ENCODE measurements at regions not wholly inside any gene's neighbourhood (a gene's known extent, or its start where the extent isn't known, plus 50 kb on each side); places are given as distances from the start of the nearest gene placed in this dataset.

- TF ChIP-seq JUNB (IDR thresholded peaks at IDR 0.05) (peak; percentile 49; the same call in 1 of the 2 replicates), IKZF2 (IDR thresholded peaks at IDR 0.05) (peak in 1 of 2 experiments; percentile 25; a peak in 1 of 4 replicates), ZBTB33 (IDR thresholded peaks at IDR 0.05) (no peak), PAX5 (IDR thresholded peaks at IDR 0.05; ENCODE audit: borderline replicate concordance, low read depth, low read length) (0 out of 2 replicates have a peak, but pooled peaks have one; percentile 23), ZNF592 (IDR thresholded peaks at IDR 0.05) (no peak), IRF3 (IDR thresholded peaks at IDR 0.05) (no peak), ATF2 (IDR thresholded peaks at IDR 0.05; ENCODE audit: low read length) (peak; percentile 26; the same call in 1 of the 2 replicates), POU2F2 (IDR thresholded peaks at IDR 0.05; ENCODE audit: borderline replicate concordance, low read depth, low read length) (no peak), YY1 (IDR thresholded peaks at IDR 0.05; ENCODE audit: low read depth, low read length) (no peak), RUNX3 (IDR thresholded peaks at IDR 0.05; ENCODE audit: low read length) (peak; percentile 60; the same call in 1 of the 2 replicates), MTA2 (IDR thresholded peaks at IDR 0.05; ENCODE audit: low read depth) (0 out of 2 replicates have a peak, but pooled peaks have one; percentile 12), PKNOX1 (IDR thresholded peaks at IDR 0.05) (peak; percentile 77), BHLHE40 (IDR thresholded peaks at IDR 0.05; ENCODE audit: borderline replicate concordance in 1 of 2, low read depth in 2 of 2, low read length in 1 of 2) (peak; percentile 25 to 35; a peak in 1 of 4 replicates), ZNF217 (IDR thresholded peaks at IDR 0.05) (0 out of 2 replicates have a peak, but pooled peaks have one; percentile 27)
- Histone ChIP-seq H3K9me3 (replicated peaks; ENCODE audit: control insufficient read depth, insufficient read depth, low read length) (no peaks in the 10 kb centered on the region), H3K9ac (ENCODE audit: control insufficient read depth, insufficient read depth, low read length) (no peak overlapping the region), H3K27me3 (replicated peaks in 1 of 2; ENCODE audit: control insufficient read depth in 2 of 2, insufficient read depth in 2 of 2, low read length in 1 of 2) (no peaks in the 10 kb centered on the region), H3K4me2 (ENCODE audit: control insufficient read depth, insufficient read depth) (no peak overlapping the region), H2AFZ (ENCODE audit: control insufficient read depth, low read depth, low read length) (no peak overlapping the region), H3K4me1 (ENCODE audit: control insufficient read depth, insufficient read depth, low read length) (no peaks in the 10 kb centered on the region), H3K36me3 (ENCODE audit: control insufficient read depth in 2 of 2, insufficient read depth in 2 of 2, low read length in 1 of 2) (no peaks in the 10 kb centered on the region), H3K79me2 (ENCODE audit: control insufficient read depth, insufficient read depth, low read length) (no peaks in the 10 kb centered on the region), H4K20me1 (ENCODE audit: control insufficient read depth, insufficient read depth) (no peaks in the 10 kb centered on the region), H3K27ac (ENCODE audit: control insufficient read depth, insufficient read depth) (no peak overlapping the region), H3K4me3 (no peak overlapping the region)
- ChIA-PET RAD21 (ENCODE audit: unreplicated experiment) (no interaction called here), POLR2A (no interaction called here), CTCF (interaction anchor here (1.5 kb wide), 1 partner anchor 17 kb away, joined by 3 read pairs; no protein-coding TSS in a partner anchor), SMC1A (ENCODE audit: uncharacterized antibody, unreplicated experiment) (interaction anchor here (1.3 to 2.5 kb wide), 2 partner anchors 14 to 72 kb away, joined by 3 to 9 read pairs; no protein-coding TSS in a partner anchor)
- DNase-seq (ENCODE audit: low read depth, low spot score) (peak; percentile 12), FAIRE-seq (no peak), ATAC-seq (peak; percentile 76)
- WGBS (ENCODE audit: insufficient coverage, insufficient replicate concordance, low lambda C conversion rate, missing lambda C conversion rate), result 1% methylated on average over 3 of the region's 3 CpGs
- BruUV-seq (replicated peaks), result no TSS peak
- in situ Hi-C loops (cut with MboI) (no loop called here), intact Hi-C loops (cut with micrococcal nuclease; ENCODE audit: unreplicated experiment) (no loop called here)
Observed at GRCh38 chr5:8879248-8879647, 666.6 kb downstream of the SEMA5A start.

Measured in GM12878 (cell line).